ENCODE measurements at regions not wholly inside any gene's neighbourhood (a gene's known extent, or its start where the extent isn't known, plus 50 kb on each side); places are given as distances from the start of the nearest gene placed in this dataset.

DNA sequence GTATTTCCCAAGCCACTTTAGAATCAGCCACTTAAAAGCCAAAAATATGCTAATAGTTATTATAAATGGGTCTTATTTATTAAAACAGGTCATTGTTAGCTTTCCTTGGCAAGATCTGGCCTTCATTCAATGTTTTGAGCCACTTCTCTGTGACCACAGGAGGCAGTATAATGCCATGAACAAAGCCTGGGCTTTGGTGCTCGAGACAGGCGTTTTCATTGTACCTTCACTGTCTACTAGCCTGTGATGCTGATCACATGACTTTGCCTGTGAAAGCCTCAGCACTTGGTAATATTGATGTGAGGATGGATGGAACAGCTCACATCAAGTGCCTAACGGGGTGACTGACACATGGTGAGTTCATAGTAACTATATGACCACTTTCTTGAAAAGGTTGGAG is 217.0 kb downstream of the RWDD3 start:
- TF ChIP-seq POLR2A (IDR thresholded peaks at IDR 0.05; ENCODE audit: low read depth, low read length), result no peak
- no peak for TF ChIP-seq POLR2AphosphoS5 (IDR thresholded peaks at IDR 0.05; ENCODE audit: low read depth, low read length)
- TF ChIP-seq TAF1 (IDR thresholded peaks at IDR 0.05; ENCODE audit: borderline replicate concordance, low read depth, low read length), result no peak

Data from GM12892 (cell line).